ENCODE measurements at regions not wholly inside any gene's neighbourhood (a gene's known extent, or its start where the extent isn't known, plus 50 kb on each side); places are given as distances from the start of the nearest gene placed in this dataset.

- Histone ChIP-seq H3K4me3 (ENCODE audit: low read depth in 1 of 3, low read length in 3 of 3) (no peak overlapping the region), H3K9me3 (ENCODE audit: control insufficient read depth in 4 of 4, low read length in 3 of 4) (no peaks in the 10 kb centered on the region), H3K27me3 (ENCODE audit: control insufficient read depth in 4 of 4, insufficient read depth in 4 of 4, low read length in 3 of 4) (no peaks in the 10 kb centered on the region), H3K9ac (ENCODE audit: low read depth in 1 of 2, low read length in 2 of 2) (no peak overlapping the region), H3K36me3 (ENCODE audit: control insufficient read depth in 4 of 4, insufficient read depth in 3 of 4, low read depth in 1 of 4, low read length in 3 of 4) (no peaks in the 10 kb centered on the region), H3K27ac (ENCODE audit: low read depth in 1 of 2, low read length in 2 of 2) (no peak overlapping the region), H3K4me1 (ENCODE audit: control insufficient read depth in 4 of 4, insufficient read depth in 4 of 4, low read length in 3 of 4) (no peaks in the 10 kb centered on the region)
- TF ChIP-seq GABPA (IDR thresholded peaks at IDR 0.05 in 1 of 2, conservative IDR thresholded peaks at IDR 0.05 in 1 of 2) (no peak), EGR1 (IDR thresholded peaks at IDR 0.05; ENCODE audit: low read depth in 2 of 2) (no peak), TAF1 (conservative IDR thresholded peaks at IDR 0.05) (no peak), HNF4A (conservative IDR thresholded peaks at IDR 0.05) (no peak), RAD21 (IDR thresholded peaks at IDR 0.05) (no peak), ZBTB33 (IDR thresholded peaks at IDR 0.05) (no peak), CTCF (IDR thresholded peaks at IDR 0.05; ENCODE audit: low read depth, low read length, missing input control) (no peak)
- TF ChIP-seq, protein P1, sequence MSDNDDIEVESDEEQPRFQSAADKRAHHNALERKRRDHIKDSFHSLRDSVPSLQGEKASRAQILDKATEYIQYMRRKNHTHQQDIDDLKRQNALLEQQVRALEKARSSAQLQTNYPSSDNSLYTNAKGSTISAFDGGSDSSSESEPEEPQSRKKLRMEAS (IDR thresholded peaks at IDR 0.05) = no peak
- TF ChIP-seq, protein P2, sequence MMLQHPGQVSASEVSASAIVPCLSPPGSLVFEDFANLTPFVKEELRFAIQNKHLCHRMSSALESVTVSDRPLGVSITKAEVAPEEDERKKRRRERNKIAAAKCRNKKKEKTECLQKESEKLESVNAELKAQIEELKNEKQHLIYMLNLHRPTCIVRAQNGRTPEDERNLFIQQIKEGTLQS (IDR thresholded peaks at IDR 0.05) = no peak
- TF ChIP-seq, protein P3, sequence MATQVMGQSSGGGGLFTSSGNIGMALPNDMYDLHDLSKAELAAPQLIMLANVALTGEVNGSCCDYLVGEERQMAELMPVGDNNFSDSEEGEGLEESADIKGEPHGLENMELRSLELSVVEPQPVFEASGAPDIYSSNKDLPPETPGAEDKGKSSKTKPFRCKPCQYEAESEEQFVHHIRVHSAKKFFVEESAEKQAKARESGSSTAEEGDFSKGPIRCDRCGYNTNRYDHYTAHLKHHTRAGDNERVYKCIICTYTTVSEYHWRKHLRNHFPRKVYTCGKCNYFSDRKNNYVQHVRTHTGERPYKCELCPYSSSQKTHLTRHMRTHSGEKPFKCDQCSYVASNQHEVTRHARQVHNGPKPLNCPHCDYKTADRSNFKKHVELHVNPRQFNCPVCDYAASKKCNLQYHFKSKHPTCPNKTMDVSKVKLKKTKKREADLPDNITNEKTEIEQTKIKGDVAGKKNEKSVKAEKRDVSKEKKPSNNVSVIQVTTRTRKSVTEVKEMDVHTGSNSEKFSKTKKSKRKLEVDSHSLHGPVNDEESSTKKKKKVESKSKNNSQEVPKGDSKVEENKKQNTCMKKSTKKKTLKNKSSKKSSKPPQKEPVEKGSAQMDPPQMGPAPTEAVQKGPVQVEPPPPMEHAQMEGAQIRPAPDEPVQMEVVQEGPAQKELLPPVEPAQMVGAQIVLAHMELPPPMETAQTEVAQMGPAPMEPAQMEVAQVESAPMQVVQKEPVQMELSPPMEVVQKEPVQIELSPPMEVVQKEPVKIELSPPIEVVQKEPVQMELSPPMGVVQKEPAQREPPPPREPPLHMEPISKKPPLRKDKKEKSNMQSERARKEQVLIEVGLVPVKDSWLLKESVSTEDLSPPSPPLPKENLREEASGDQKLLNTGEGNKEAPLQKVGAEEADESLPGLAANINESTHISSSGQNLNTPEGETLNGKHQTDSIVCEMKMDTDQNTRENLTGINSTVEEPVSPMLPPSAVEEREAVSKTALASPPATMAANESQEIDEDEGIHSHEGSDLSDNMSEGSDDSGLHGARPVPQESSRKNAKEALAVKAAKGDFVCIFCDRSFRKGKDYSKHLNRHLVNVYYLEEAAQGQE (IDR thresholded peaks at IDR 0.05) = no peak
- no peak for DNase-seq (ENCODE audit: low spot score)
- 94% methylated on average over 2 of the region's 2 CpGs for WGBS
Measured at GRCh38 chr12:75917715-75918114, 113.9 kb downstream of the PHLDA1 start.

DNA sequence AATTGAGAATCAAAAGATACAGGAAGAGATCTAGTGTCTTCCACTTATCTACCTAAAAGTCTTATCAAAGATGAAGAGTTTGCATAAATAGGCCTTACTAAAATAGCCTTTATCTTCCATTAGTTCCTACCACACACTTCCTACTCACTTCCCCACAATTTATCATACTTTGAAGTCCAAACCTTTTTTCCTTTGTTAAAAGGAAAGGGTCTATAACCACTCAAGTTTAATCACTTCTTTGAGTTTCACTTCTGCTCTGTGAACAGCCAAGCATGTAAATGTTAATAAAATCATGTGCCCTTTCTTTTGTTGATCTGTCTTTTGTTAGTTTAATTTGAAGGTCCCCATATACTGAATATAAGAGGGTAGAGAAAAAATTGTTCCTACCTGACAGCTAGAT lies 114.5 kb downstream of the PHLDA1 start:
- H3K27me3 ChIP-seq (ENCODE audit: control insufficient read depth in 4 of 4, insufficient read depth in 4 of 4, low read length in 3 of 4) = no peaks in the 10 kb centered on the region
- H3K36me3 ChIP-seq (ENCODE audit: control insufficient read depth in 4 of 4, insufficient read depth in 3 of 4, low read depth in 1 of 4, low read length in 3 of 4) = no peaks in the 10 kb centered on the region
- H3K27ac ChIP-seq (ENCODE audit: low read depth in 1 of 2, low read length in 2 of 2) = no peak overlapping the region
- no peak for DNase-seq (ENCODE audit: low spot score)
- no peaks in the 10 kb centered on the region for H3K9me3 ChIP-seq (ENCODE audit: control insufficient read depth in 4 of 4, low read length in 3 of 4)
- H3K9ac ChIP-seq (ENCODE audit: low read depth in 1 of 2, low read length in 2 of 2) = no peak overlapping the region
- no peak overlapping the region for H3K4me3 ChIP-seq (ENCODE audit: low read depth in 1 of 3, low read length in 3 of 3)
- no peaks in the 10 kb centered on the region for H3K4me1 ChIP-seq (ENCODE audit: control insufficient read depth in 4 of 4, insufficient read depth in 4 of 4, low read length in 3 of 4)
- TF ChIP-seq, protein P2 (IDR thresholded peaks at IDR 0.05) = no peak
- no peak for TF ChIP-seq HNF4G (IDR thresholded peaks at IDR 0.05)
- TF ChIP-seq, protein P3 (IDR thresholded peaks at IDR 0.05) = no peak
- TF ChIP-seq CTCF (IDR thresholded peaks at IDR 0.05; ENCODE audit: low read depth, low read length, missing input control) = no peak
- no peak for TF ChIP-seq ZBTB33 (IDR thresholded peaks at IDR 0.05)
- no peak for TF ChIP-seq FOXA1 (IDR thresholded peaks at IDR 0.05)
- no peak for TF ChIP-seq FOXA2 (IDR thresholded peaks at IDR 0.05)
- no peak for TF ChIP-seq HNF4A (conservative IDR thresholded peaks at IDR 0.05)
- no peak for TF ChIP-seq RXRA (IDR thresholded peaks at IDR 0.05)
- TF ChIP-seq JUND (IDR thresholded peaks at IDR 0.05) = no peak

Measured in liver (tissue), 8 donors.